ENCODE measurements at regions not wholly inside any gene's neighbourhood (a gene's known extent, or its start where the extent isn't known, plus 50 kb on each side); places are given as distances from the start of the nearest gene placed in this dataset.

DNA sequence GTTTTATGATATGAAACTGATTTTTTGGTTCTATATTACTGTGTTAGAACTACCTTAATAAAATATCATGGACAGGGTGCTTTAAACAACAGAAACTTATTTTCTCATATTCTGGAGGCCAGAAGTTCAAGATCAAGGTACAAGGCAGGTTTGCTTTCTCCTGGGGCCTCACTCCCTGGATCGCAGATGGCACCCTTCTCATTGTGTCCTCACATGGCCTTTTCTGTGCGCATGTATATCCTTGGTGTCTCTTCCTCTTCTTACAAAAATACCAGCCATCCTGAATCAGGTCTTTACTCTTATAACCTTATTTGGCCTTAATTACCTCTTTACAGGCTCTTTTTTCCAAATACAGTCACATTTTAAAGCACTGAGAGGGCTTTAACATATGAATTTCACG is 906.1 kb downstream of the CDH11 start:
- no peak for DNase-seq

DNA sequence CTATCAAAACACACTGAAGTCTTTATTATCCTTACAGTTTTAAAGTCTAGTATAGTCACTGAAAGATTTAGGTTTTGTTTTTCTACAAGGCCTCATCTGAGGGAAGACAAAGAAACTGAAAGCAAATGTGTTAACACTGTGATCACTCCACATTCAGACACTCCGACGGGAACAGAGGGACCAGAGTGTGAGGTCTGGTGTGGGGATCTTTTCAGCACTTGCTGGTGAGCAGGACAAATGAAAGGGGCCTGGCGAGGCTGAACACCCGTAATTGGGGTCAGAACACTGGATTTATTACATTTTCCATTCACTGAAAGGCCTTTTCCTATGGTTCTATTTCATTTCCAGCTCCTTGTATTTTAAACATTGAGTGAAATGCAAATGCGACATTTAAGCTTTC is 910.5 kb downstream of the CDH11 start:
- DNase-seq = no peak

DNA sequence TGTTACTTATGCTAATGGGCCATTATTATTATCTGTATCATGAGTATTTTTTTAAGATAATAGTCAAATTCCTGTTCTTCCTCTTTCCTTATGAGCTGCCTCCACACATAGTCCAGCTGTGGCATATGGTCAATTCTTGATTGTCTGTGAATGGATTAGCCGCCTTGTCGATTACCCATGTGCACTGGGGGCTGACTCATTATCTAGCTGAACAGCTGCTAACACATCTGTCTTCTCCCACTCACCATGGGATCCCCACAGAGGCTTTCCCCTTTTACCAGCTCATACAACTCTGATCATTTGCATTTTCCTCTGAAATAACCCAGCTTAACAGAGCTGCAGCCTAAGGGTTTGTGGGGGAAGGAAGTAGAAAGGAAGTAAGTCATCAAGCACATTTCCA is 915.0 kb downstream of the CDH11 start:
- no peak for DNase-seq

DNA sequence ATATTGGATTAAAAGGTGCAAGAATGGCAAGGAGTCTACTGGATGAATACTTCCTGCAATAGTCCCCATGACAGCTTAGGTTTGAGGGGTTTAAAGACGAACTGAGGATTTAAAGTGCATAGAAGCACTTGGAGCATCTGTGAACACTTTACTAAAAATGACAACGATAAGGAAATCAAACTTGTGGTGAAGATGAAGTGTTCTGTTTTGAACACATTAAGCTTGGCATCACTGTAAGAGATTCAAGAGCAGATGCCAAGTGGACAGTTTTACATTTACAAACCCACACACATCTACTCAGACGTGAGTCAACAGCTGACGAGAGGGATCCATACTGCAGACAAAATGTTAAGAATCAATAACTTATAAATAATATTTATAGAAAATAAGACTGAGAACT is 918.7 kb downstream of the CDH11 start:
- DNase-seq = no peak

DNA sequence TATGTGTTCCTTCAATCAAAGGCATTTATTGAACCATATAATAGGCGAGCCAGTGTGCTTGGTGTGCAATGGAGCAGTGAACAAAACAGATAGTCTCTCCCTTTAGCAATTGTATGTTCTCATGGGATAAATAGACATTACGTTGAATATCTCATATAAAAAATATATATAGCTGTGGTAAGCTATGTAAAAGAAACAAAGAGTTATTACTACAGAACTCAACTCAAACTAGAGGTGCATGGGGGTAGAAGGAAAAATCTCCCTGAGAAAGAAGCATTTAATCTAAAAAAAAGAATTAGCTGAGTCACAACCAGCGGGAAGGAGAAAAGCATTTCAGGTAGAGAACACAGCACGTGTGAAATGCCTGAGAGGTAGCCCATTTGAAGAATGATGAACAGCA is 919.3 kb downstream of the CDH11 start:
- no peak for DNase-seq

DNA sequence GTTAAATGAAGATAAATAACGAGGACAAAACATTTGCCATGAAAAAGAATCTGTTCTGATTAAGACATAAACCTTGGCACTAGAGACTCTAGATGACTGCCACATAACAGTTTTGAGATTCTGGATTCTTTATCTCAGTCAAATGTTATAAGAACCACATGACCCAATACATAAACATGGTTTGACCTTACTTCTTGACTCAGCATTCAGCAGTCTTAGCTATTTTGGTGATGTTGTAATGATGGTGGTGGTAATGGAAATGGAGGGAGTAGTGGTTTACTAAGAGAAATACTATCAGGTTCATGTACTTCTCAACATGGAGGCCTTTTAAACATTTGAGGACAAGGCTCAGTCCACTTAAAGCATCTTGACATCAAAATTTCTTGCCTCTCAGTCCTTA is 925.4 kb downstream of the CDH11 start:
- no peak for DNase-seq

DNA sequence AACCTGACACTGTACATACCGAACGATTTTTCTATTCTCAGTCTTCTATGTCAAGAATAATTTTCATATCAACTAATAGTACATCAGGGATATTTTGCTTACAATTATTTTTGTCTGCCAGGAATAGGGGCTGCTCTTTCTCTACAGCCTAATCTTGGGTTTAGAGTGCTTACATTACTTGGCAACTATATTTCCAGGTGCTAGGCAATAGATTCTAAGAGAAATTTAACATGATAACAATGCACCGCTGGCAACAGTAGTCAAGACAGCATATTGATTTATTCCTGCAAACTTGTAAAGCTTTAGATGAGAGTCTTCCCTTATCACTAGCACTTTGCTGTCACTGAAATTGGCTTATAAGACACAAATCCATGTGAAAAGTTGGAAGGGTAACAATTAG is 935.9 kb downstream of the CDH11 start:
- DNase-seq = no peak

DNA sequence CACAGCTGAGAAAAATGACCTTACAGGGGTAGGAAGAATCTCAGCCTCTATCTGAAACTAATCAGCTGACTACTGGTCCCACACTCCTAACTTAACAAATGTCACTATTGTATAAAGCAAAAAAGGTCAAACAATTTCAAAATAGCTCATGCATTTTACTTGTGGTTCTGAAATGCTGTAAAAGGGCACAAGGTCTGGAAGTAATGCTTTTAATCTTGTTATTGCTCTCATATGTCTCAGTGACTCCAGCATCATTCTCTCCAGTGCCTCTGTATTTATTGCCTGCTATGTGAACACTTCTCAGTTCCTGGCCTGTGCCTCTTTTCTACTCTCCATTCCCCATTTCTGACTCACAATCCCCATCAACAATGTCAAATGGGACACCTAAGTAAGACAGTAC is 937.7 kb downstream of the CDH11 start:
- no peak for DNase-seq

DNA sequence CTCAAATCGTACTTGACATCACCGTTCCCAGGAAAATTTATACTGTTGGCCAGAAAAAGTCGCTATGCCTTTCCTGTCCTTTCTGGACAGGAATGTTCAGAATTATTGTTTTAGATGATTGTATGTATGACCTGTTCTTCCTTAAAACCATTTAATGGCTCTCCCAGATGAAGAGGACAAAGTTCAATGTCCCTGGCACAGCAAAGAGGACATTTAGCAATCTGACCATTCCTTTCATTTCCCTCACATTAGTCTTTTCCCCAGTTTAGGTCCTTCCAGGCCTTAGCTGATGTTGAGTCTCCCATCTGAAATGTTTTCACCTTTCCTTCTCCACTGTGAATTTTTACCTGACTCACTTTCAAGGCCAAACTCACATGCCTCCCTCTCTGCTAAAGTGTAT is 938.9 kb downstream of the CDH11 start:
- DNase-seq = no peak

DNA sequence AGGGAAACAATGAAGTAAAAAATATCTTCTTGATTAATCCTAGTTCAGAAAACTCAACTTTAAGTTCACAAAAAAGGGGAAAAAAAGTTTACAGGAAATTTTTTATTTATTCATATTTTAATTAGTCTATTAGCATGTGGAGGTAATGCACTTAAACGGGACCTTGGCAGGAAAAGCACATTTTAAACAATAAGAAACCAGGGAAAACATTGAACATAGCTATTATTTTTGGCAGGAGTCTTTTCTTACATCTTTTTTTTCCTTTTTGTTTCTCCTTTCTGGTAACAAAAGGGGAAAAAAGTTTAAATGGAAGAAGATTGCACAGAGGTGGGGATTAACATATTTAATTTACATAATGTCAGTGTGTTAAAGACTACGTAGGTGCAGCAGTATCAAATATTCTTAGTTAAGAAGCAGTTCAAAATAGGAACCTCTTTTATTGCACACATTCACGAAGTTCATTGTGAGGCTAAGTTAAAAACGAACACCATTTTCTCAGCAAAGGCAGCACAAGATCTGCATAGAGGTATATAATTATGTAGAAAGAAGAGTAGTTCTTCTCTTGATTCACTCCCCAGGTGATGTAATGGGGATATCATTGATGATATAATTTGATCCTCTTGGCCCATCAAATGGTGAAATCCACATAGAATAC is 940.5 kb downstream of the CDH11 start:
- DNase-seq = no peak

DNA sequence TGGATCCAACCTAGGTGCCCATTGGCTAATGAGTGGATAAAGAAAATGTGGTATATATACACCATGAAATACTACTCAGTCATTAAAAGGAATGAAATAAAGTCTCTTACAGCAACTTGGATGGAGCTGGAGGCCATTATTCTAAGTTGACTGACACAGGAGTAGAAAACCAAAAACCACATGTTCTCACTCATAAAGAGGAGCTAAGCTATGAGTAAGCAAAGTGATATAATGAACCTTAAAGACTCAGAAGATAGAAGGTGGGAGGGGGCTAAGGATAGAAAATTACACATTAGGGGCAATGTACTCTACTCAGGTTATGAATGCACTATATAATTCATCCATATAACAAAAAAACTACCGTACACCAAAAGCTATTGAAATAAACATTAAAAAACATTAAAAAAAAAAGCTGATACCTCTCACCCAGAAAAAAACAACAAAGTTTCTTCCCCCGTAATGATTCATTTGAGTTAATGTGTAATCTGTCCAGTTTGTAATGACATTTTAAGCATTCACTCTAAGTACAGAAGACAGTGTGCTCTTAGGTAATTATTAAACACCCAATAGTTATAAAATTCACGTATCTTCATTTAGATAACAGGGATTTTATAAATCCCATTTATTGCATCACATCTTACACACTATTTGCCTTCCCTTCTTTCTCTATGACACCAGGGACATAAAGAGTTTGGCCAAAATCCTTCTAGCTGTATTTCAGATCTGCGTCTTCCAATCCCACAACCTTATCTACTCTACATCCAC is 941.5 kb downstream of the CDH11 start:
- DNase-seq = no peak

DNA sequence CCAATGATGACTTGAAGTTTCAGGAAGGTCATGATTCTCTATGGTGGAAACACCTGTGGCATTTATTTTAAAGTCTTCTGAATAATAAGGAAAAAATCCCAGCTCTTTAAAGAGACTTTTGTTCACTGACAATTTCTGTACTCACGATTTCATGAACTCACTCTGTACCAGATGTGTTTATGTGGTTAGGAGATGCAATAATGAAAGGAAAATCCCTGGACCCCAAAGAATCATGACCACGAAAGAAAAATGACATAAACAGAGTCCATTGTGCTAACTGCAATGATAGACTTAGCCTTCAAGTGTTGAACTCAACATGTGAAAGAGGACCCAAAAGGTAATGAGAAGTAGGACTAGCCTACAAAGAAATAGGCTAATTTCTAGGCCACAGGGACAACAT is 947.5 kb downstream of the CDH11 start:
- no peak for DNase-seq

DNA sequence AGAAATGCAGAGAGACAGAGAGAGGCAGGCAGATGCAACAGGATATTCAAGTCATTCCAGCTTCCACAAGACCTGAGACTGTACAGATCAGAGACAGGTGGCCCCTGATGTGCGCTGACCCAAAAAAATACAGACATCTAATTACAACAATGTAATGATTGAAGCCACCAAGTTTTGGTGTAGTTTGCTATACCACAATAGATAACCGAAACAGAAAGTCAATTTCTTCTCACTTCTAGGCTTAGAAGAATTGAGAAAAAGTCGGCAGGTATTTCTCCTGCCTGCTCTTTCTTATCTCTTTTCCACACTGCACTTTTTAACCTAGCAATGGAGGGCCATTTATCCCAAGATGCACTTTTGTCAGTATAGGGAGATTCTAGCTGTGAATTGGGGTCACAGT is 949.2 kb downstream of the CDH11 start:
- DNase-seq = no peak

DNA sequence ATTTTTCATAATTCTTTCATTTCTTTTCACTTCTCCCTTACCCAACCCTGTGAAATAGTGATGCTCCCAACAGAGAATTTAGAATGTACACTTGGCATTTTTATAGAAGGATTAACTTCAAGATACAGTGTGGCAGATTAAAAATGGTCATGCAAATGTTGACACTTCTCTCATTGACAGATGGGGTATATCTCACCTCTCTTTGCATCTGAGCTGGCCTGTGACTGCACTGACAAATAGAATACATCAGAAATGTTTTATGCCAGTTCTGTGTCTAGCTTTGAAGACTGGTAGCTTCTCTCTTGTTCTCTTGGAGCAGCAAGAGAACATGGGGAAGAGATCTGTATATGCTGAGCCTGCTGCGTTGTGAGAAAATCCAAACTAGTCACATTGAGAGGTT is 949.6 kb downstream of the CDH11 start:
- DNase-seq = no peak

DNA sequence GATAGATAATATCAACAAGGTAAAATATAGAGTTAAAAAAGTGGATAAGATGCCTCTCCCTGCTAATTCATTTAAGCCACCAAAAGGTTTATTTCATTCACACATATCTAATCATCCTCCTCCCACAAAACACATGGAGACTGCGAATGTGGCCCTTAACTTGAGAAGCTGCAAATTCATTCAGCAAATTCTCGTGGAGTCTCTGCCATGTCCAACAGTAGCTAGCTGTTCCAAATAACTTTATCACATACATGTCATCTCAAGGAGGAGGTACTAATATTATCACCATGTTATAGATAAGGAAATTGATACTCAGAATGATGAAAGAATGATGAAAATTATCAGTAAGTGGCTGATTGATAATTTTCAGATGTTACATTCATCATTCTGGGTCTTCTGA is 950.2 kb downstream of the CDH11 start:
- no peak for DNase-seq

DNA sequence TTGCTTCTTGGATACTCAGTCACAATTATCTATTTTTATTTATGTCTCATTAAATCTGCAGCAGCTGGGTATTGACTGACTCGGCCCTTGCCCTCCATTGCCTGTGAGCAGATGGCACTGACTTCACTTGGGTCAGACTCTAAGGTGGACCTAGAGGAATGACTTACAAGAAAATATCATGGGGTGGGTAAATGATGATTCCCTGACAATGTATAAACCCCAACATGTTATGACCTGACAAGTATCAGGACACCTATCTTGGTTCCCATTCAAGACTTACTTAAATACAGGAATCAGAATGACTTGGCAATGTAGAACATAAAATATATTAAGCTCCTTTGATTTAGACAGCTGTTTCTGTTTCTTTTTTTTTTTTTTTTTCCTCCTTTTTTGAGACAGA is 953.5 kb downstream of the CDH11 start:
- no peak for DNase-seq

DNA sequence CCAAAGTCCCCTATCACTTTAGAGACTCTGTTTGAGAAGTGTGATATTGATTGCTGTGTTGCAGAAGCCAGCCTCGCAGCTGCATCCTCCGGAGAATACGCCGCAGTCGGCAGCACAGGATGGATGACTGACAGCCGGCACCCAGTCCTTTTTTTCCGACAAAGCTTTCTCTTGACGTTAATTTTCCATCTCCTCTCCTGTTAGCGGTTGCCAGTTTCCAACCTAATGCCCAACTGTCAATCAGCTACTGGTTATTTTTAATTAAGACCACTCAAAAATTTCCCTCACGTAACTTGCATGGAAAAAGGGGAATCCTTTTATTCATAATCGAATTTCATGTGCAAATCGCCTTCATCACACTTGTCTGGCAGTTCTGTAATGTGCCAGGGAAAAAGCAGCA is 953.9 kb downstream of the CDH11 start:
- no peak for DNase-seq

DNA sequence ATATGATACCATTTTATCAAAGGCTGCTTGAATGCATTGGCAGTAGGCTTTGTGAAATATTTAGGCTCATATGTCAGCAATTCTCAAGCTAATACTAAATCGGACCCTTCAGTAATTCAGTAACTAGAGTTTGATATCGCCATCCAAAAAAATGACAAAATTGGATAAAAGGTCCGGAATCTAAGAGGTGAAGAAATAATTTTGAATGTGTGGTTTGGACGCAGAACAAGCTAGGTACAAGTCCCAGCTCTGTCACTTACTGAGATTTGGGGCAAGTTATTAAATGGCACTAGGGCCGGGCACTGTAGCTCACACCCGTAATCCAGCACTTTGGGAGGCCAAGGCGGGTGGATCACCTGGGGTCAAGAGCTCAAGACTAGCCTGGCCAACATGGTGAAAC is 956.5 kb downstream of the CDH11 start:
- no peak for DNase-seq

DNA sequence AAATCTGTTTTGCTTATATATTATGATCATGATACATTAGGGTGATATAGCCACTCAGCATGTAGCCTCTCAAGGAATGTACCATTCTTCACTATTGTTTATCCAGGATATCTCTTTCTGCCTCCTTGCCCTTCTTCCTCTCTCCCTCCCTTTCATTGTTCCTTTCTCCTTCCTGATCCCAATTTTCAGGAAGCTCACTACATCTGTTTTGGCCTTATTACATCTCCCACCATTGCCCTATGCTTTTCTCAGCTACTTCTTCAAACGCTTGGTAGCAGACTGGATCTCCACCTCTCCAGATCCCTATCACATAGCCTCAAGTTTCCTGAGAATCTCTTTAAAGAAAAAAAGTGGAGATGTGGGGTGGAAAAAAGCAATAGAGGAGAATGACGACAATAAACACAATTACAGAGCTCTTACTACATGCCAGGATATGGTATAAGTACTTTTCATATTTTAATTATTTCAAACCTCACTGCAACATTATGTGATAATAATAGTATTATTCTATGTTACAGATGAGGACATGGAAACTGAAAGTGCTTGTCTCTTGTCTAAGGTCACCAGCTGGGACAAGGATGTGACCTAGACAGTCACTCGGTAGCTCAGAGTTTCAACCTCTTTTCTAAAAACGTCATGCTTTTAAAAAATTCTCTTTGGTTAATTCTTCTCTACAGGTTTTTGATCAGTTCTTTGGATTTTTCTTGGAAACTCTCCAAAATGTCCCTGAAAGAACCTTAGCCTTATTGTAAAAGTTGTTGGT is 959.1 kb downstream of the CDH11 start:
- DNase-seq = no peak

DNA sequence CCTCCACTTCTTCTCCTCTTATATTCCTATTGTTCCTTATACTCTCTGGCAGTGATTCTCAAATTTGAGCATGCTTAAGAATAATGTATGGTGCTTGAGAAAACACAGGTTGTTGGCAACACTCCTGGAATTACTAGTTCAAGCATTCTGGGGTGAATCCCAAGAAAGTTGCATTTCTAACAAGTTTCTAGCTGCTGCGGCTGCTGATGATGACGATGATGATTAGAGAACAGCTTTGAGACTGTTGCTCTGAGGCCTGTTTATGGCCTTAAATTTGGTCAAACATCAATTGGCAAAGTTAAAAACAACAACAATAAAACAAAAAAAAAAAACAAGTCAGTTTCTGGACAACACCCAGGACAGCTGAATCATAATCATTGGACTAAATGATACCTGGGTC is 961.9 kb downstream of the CDH11 start:
- DNase-seq = no peak

DNA sequence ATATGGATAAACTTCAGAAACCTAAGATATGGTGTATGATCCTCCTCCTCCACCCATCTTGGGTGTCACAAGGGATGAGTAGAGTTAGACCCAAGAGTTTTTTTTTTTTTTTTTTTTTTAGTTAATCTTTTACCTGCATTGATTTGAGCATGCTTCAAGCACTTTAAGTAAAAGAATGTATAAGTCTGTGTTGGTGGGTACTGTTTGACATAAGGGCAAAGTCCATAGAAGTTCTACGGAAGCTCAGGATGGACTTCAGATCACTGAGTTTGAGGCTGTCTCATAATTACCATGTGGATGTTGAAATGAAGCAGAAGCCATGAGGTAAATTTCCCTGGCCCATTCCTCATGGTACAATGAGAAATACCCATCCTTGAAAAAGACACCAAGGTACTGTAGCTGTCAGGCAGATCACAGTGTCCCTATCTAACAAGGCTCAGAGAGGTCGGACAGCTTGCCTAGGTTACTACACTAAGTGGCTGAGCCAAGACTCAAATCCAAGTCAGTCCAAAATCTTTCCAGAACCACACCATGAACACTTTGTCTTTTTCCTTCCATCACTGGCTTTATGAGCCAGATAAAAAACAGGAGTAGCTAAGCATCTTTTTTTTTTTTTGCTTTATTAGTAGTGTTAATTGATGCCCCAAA is 962.8 kb downstream of the CDH11 start:
- DNase-seq = no peak

DNA sequence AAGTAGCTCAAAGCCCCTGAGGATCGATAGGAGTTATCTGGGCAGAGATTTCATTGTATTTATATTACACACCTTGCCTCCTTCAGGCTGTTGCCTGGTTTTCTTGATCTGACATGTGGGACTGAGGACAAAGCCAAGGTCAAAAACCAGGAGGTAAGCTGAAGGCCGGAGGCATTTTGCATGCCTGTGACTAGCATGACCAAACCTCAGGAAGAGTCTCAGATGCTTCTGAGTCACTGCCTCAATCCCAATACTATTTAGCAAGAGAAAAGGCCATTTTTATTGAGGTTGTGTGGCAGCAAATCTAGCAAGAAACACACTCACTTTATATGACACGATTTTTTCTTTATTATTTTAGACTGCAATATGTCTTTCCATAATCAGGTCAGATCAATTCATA is 968.1 kb downstream of the CDH11 start:
- no peak for DNase-seq

DNA sequence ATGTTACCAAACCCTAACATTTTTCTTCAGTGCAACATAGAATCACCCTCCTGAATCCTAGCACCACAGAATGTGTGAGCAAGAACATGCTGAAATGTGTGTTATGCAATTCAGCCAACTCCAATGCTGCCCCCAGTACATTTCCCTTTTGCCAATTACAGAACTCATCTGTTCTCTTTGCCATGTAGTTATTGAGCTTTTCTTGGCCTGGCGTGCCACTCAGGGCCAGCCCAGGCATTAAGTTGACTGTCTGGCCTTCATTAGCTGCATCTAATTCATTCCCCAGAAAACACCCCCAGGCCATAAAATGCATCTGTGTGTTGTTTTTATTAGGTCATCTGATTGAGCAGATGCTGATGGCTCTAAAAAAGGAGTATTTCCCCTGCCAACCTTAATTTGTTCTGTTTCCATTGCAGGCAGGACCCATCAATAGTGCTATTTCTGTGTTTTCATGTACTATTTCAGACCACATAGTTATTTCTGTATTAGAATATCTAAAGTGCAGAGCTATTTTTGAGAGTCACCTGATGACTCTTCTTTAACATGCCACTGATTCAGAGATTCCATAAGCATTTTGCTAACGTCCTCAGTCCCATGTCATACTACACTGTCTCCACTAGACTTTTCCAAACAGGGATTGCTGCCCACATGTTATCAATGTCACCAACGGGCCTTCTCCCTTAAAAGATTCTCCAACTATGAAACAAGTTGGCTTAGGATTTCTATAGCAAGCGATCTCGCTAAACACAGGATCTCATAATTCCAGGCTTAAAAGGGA is 969.7 kb downstream of the CDH11 start:
- no peak for DNase-seq

All from midbrain (tissue), 1 donor.